ENCODE measurements at regions not wholly inside any gene's neighbourhood (a gene's known extent, or its start where the extent isn't known, plus 50 kb on each side); places are given as distances from the start of the nearest gene placed in this dataset.
"Not testable (repeated sequence)": the region's sequence is repeated elsewhere in the genome, so short reads cannot be mapped to it uniquely, and the experiment has no call there.

DNA sequence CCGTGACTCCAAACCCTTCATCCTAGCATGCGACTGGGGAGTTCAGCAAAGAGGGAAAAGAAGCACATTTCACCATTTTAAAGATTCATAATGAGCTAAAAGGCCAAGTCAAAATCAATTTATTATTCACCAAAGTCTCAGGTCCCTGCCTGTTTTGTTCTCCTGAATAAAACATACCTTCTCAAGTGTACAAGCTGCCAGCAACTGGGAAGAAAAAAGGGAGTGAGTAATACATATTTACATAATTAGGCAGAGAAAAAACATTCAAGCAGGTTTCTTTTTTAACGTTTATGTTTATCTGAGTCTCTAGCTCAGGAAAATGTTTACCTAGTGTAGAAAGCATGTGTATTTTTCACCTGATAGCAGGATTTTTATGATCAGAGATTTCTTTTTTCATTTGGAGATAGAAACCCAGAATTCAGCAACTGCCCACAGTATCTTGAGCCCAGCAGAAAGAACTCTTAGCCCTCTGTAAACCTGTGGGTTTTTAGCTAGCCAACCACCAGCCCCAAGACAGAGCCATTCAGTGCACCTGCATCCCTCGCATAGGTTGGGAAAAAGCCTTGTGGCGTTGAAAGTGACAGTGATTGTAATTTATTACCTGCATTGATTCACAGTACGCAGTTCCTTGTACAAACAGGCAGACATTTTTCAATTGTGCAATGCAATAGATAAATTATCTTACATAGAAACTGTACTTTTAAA lies 117.9 kb upstream of the GRIA1 start:
- Mint-ChIP-seq H3K9me3 (ENCODE audit: low read depth, unreplicated experiment) (peaks cover 7% of the 10 kb centered on the region), H3K27me3 (ENCODE audit: unreplicated experiment) (no peaks in the 10 kb centered on the region), H3K4me3 (ENCODE audit: low read depth, unreplicated experiment) (no peak overlapping the region), H3K4me1 (ENCODE audit: low read depth, unreplicated experiment) (no peaks in the 10 kb centered on the region), H3K27ac (ENCODE audit: unreplicated experiment) (no peak overlapping the region), H3K36me3 (ENCODE audit: insufficient read depth, unreplicated experiment) (no peaks in the 10 kb centered on the region)
- no TSS peak for BruUV-seq (replicated peaks)
- intact Hi-C loops (cut with micrococcal nuclease; ENCODE audit: unreplicated experiment) = no loop called here
- no peak for DNase-seq
- TF ChIP-seq, protein P1, sequence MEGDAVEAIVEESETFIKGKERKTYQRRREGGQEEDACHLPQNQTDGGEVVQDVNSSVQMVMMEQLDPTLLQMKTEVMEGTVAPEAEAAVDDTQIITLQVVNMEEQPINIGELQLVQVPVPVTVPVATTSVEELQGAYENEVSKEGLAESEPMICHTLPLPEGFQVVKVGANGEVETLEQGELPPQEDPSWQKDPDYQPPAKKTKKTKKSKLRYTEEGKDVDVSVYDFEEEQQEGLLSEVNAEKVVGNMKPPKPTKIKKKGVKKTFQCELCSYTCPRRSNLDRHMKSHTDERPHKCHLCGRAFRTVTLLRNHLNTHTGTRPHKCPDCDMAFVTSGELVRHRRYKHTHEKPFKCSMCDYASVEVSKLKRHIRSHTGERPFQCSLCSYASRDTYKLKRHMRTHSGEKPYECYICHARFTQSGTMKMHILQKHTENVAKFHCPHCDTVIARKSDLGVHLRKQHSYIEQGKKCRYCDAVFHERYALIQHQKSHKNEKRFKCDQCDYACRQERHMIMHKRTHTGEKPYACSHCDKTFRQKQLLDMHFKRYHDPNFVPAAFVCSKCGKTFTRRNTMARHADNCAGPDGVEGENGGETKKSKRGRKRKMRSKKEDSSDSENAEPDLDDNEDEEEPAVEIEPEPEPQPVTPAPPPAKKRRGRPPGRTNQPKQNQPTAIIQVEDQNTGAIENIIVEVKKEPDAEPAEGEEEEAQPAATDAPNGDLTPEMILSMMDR (IDR thresholded peaks at IDR 0.05; ENCODE audit: unreplicated experiment) = no peak
- CTCF ChIA-PET = no interaction called here

DNA sequence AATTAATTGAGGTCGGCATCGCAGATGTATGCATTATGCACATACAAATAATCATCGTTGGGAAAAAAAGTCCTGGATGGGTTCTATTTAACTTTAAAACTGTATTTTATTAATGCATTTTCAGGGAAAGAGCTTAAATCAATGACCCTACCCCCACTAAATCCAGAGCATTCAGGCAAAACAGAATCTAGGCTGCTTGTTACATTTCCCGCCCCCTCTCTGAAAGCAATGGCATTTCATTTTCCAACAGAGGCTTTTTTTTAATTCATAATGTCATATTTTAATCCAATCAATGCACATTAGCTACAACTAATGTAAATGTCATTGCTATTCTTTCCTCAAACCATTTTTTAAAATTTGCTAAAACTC lies 117.4 kb upstream of the GRIA1 start:
- TF ChIP-seq, protein P1 (IDR thresholded peaks at IDR 0.05; ENCODE audit: unreplicated experiment) = no peak
- BruUV-seq (replicated peaks) = no TSS peak
- intact Hi-C loops (cut with micrococcal nuclease; ENCODE audit: unreplicated experiment) = no loop called here
- no peak for DNase-seq
- Mint-ChIP-seq H3K9me3 (ENCODE audit: low read depth, unreplicated experiment) (peaks cover 7% of the 10 kb centered on the region), H3K4me1 (ENCODE audit: low read depth, unreplicated experiment) (no peaks in the 10 kb centered on the region), H3K4me3 (ENCODE audit: low read depth, unreplicated experiment) (no peak overlapping the region), H3K27me3 (ENCODE audit: unreplicated experiment) (no peaks in the 10 kb centered on the region), H3K27ac (ENCODE audit: unreplicated experiment) (no peak overlapping the region), H3K36me3 (ENCODE audit: insufficient read depth, unreplicated experiment) (no peaks in the 10 kb centered on the region)
- CTCF ChIA-PET = no interaction called here

DNA sequence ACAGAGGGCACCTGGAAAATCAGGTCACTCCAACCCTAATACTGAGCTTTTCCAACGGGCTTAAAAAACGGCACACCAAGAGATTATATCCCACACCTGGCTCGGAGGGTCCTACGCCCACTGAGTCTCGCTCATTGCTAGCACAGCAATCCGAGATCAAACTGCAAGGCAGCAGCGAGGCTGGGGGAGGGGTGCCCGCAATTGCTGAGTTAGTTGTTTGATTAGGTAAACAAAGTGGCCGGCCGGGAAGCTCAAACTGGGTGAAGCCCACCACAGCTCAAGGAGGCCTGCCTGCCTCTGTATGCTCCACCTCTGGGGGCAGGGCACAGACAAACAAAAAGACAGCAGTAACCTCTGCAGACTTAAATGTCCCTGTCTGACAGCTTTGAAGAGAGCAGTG lies 108.8 kb upstream of the GRIA1 start:
- CTCF ChIA-PET; H3K4me3 Mint-ChIP-seq (ENCODE audit: low read depth, unreplicated experiment); H3K4me1 Mint-ChIP-seq (ENCODE audit: low read depth, unreplicated experiment): not testable (repeated sequence)

DNA sequence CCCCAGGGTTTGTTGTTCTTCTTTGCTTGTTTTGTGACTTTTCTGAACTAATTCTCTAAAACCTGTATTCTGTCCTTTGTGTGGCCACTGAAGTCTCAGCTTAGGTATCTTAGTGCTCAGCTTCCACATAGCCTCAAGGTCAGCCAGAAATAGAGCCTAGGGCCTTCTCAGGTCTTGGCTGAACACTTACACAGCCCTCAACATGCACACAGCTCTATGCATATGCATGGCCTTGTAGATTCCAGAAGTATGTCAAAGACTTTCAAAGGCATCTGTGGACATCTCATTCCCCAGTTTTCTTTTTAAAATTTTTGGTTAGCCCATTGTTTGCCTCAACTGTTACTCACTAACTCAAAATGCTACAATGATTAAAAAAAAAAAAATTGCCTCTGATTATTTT lies 99.9 kb upstream of the GRIA1 start:
- no TSS peak for BruUV-seq (replicated peaks)
- Mint-ChIP-seq H3K9me3 (ENCODE audit: low read depth, unreplicated experiment) (peaks cover 7% of the 10 kb centered on the region), H3K4me1 (ENCODE audit: low read depth, unreplicated experiment) (no peaks in the 10 kb centered on the region), H3K27ac (ENCODE audit: unreplicated experiment) (no peak overlapping the region), H3K4me3 (ENCODE audit: low read depth, unreplicated experiment) (no peak overlapping the region), H3K27me3 (ENCODE audit: unreplicated experiment) (no peaks in the 10 kb centered on the region), H3K36me3 (ENCODE audit: insufficient read depth, unreplicated experiment) (no peaks in the 10 kb centered on the region)
- TF ChIP-seq, protein P1 (IDR thresholded peaks at IDR 0.05; ENCODE audit: unreplicated experiment) = no peak
- CTCF ChIA-PET = interaction anchor here (0.5 to 0.7 kb wide), 2 partner anchors 20 to 522 kb away, joined by 4 to 5 read pairs; no protein-coding TSS in a partner anchor
- DNase-seq = no peak
- intact Hi-C loops (cut with micrococcal nuclease; ENCODE audit: unreplicated experiment) = no loop called here

More for the DNA sequence above, 108.8 kb upstream of the GRIA1 start:
- H3K36me3 Mint-ChIP-seq (ENCODE audit: insufficient read depth, unreplicated experiment); H3K27ac Mint-ChIP-seq (ENCODE audit: unreplicated experiment); DNase-seq; H3K27me3 Mint-ChIP-seq (ENCODE audit: unreplicated experiment); BruUV-seq (replicated peaks); intact Hi-C loops (cut with micrococcal nuclease; ENCODE audit: unreplicated experiment): not testable (repeated sequence)
- peaks cover 14% of the 10 kb centered on the region for H3K9me3 Mint-ChIP-seq (ENCODE audit: low read depth, unreplicated experiment)

DNA sequence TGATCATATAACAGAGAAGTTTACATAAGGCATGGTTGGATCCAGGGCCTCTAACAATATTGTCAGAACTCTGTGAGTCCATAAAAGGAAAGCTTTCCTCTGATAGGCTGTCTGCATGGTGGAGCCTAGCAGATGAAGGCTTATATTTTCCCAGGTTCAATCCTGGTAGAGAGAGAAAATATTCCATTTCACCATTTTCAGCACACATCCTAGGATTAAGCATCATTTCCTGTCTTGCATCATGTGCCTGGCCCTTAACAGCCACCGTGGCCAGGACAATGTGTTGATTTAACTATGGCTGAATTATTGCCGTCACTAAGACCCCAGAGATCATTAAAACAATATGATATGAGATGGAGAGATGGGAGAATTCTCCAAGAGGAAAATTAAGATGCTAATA lies 90.9 kb upstream of the GRIA1 start:
- H3K36me3 Mint-ChIP-seq (ENCODE audit: insufficient read depth, unreplicated experiment) = no peaks in the 10 kb centered on the region
- peaks cover 5% of the 10 kb centered on the region for H3K9me3 Mint-ChIP-seq (ENCODE audit: low read depth, unreplicated experiment)
- TF ChIP-seq, protein P1 (IDR thresholded peaks at IDR 0.05; ENCODE audit: unreplicated experiment) = no peak
- CTCF ChIA-PET = no interaction called here
- BruUV-seq (replicated peaks) = no TSS peak
- H3K27me3 Mint-ChIP-seq (ENCODE audit: unreplicated experiment) = no peaks in the 10 kb centered on the region
- DNase-seq = no peak
- no peak overlapping the region for H3K4me3 Mint-ChIP-seq (ENCODE audit: low read depth, unreplicated experiment)
- no peak overlapping the region for H3K27ac Mint-ChIP-seq (ENCODE audit: unreplicated experiment)
- H3K4me1 Mint-ChIP-seq (ENCODE audit: low read depth, unreplicated experiment) = no peaks in the 10 kb centered on the region
- intact Hi-C loops (cut with micrococcal nuclease; ENCODE audit: unreplicated experiment) = no loop called here

Measured in Calu3 (cell line).